HT1080 (cell line): ENCODE measurements at regions not wholly inside any gene's neighbourhood (a gene's known extent, or its start where the extent isn't known, plus 50 kb on each side); places are given as distances from the start of the nearest gene placed in this dataset.

Source experiments
- DNase-seq: peaks from one replicate; pipeline ENCODE4 v3.0.0-alpha.2; 2015; ENCODE audit warnings: low read depth

GRCh38 chr7:17512181-17512675 is 213.8 kb downstream of the AHR start:
- DNase-seq = no peak

DNA sequence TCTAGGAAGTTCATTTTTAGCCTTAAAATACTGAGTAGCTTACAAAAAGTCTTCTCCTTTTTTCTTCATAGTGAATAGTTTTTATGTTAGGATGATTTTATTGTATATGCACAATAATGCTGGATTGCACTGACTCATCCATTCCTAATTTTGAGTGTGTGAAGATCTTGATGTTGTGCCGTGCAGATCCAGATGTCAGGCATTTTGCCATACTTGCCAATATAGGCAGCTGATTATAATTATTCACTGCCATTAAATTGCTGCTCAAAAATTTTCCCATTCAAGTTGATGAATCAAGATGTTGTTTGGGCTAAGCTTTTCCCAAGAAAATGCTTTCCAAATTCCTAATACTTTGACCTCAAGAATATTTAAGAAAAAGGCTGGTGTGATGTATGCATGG is 218.3 kb downstream of the AHR start:
- no peak for DNase-seq

- DNase-seq = no peak
Observed at GRCh38 chr7:17520941-17521340, 222.5 kb downstream of the AHR start.

- peak; percentile 83 for DNase-seq
Observed at GRCh38 chr7:17521437-17521836, 223.0 kb downstream of the AHR start.

DNA sequence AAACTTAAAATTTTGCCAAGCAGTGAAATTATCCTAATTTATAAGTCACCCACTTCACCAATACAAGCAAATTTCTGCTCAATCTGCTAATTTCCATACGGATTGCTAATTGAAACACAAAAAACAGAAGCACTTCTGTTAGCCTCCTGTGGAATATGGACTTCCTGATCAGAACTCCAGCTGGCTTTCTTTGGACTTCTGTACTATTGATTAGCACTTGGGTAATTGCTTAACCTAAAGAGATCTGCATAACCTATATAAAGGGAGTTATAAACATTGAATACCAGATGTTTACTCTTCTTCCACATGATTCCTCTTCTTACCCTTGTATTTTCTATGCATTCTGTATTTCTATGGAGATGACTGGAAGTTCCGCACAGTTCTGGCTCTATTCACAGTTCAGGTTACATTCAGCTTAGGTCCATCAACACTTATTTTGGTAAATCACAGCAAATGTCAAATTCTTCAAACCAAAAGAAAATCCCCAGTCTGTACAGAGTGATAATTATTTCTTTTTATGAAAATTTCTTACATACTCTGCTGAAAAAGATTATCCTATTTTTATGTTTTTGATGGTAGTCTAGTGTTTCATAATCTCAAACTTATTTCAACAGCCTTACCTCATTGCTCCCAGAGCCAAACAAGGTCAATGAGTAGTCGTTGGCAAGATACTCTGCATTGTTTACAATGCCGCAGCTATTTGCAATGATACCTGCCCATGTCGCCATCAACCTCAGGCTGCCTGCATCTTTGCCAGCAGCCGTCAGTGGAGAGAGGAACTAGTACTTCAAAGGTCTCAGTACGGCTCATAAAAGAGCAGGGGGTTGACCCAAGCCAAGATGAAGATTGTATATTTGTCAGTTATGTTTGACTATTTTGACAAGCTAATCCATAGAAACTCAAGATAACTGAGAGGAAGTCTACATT is 225.6 kb downstream of the AHR start:
- DNase-seq = peak; percentile 21

GRCh38 chr7:17524746-17525145 is 226.3 kb downstream of the AHR start:
- DNase-seq = peak; percentile 39

GRCh38 chr7:17526621-17527020 is 228.2 kb downstream of the AHR start:
- no peak for DNase-seq

- peak; percentile 37 for DNase-seq
Observed at GRCh38 chr7:17528636-17529035, 230.2 kb downstream of the AHR start.

DNA sequence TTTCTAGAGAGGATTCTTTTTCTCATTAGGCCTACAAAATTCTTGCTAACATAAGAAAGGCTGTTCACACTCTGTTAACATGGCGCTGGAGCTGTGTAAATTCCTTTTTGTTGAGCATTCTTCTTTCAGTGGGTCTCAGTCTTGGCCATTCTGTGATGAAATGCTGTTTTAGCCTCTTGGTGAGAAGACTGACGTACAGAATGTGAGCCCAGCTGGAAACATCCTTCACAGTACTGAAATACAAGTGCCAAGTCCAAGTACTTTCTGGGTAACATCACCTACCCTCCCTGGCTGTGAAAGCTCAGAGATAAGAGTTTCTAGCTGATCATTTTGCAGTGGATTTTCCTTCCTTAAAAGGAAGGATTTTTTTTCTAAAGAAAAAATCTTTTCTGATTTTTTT is 231.8 kb downstream of the AHR start:
- no peak for DNase-seq

DNA sequence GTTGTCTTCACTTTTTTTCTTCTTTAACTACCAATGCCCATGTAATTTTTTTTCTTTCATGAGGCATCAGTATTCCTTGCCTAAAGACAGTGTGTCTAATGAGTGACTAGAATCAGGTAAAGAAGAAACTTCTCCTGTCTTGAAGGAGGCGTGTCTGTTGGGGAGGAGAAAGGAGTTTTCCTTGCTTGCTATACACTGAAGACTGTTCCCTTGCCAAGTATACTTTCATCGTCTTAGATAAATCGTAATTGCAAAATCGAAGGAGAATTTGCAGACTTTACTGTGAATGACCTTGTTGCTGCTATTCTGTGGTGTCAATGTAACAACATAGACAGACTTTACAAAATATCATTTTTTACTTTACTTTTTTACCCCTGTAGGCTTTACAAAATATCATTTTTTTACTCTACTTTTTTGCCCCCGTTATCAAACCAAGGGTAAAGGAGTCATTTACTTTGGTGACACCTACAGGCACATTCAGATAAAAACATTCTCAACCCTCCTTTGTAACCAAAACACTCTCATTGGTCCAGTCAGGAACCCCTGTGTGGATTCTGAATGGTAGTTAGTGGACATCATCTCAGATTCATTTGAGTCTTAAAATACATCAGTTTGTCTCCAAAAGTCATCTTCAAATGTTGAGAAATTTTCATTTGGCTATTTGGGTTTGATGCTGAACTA is 232.4 kb downstream of the AHR start:
- no peak for DNase-seq

DNA sequence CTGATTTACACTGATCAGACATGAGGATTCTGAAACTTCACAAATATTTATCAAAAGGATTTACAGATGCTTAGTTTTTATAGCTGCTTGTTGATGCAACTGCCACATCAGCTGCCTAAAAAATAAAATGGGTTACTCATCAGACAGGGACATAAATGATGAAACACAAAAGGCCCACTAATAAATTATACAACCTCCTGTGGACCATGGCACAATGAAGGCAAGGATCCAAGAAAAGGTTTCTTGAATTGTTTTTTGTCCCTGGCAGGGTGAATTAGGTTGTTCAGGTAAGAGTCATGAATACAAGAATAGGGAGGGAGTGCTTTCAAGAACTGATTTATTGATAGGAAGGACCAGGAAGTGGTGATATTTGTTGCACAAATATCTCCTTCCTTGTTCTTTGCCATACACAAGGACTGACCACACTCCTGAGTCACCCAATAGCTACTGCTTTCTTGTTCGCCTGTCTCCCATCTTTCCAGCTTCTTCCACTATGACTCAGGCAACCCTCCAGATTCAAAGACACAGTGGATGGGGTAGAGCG is 234.5 kb downstream of the AHR start:
- DNase-seq = peak; percentile 95

DNA sequence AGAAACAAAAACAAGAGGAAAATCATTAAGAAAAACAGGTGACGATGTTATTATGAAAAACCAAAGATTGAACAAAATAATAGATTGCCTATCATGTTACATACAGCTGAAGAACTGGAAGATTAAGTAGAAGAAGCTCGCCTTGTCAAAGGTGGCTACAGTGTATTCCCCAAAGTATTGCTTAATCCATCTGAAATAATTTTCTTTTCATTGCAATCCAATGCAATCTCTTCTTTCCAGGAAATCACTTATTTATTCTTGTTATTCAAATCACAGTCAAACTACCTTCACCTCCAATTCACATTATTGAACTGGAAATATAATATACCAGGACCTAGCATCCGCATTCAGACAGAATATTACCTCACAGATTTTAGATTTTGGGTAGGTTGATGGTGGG is 235.9 kb downstream of the AHR start:
- DNase-seq = no peak

GRCh38 chr7:17535776-17536175 is 237.3 kb downstream of the AHR start:
- DNase-seq = no peak

DNA sequence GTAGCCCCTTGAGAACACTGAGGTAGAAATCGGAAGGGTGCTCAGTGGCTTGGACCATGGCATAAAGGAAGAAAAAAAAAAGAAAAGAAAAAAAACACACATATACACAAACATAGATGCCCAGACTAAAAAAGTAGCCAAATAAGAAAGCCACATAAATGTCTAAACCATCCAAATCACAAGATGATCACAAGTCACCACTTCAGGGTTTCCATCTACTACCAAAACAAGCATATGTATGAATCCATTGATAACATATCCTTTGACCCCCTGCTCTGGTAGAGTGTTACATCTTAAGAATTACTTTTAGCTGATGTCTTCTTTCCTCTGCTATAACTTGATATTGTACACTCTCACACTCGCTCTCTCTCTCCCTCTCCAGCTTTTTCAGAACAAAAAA is 245.9 kb downstream of the AHR start:
- no peak for DNase-seq

DNA sequence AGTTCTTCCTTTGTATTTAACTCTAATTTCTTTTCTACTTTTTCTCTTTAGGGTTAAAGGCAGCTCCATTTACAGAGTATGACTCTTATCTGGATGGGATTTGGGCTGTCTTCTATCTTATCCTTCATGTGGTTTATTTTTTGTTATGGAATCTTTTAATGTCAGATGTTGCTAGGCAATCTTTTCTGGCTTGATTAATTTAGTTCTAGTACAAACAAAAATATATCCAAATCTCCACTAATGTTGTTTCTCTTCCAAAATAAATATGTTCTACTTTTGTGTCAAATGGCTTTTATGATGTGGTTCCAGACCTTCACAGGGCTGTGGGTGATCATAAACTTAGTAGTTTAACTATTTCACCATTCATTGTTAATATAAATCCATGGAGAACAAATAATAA is 246.9 kb downstream of the AHR start:
- DNase-seq = no peak

DNA sequence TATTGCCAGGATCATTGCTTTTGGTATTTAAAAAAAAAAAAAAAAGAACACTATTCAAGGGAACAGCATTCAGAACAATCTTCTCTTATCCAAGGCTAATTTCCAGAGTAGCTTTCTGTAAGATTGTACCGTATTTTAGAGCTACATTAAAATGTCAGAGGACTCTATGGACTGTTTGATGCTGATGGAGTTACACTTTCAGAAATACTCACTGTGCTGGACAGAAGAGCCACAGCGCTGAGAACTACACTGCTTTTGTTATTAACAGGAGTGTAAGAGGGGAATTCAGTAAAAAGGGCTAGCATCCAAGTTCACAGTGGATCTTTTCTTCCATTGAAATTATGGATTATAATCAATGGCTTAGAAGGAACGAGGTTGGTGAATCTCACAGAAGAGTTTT is 247.7 kb downstream of the AHR start:
- no peak for DNase-seq

GRCh38 chr7:17546592-17546991 is 248.1 kb downstream of the AHR start:
- DNase-seq = peak; percentile 90

DNA sequence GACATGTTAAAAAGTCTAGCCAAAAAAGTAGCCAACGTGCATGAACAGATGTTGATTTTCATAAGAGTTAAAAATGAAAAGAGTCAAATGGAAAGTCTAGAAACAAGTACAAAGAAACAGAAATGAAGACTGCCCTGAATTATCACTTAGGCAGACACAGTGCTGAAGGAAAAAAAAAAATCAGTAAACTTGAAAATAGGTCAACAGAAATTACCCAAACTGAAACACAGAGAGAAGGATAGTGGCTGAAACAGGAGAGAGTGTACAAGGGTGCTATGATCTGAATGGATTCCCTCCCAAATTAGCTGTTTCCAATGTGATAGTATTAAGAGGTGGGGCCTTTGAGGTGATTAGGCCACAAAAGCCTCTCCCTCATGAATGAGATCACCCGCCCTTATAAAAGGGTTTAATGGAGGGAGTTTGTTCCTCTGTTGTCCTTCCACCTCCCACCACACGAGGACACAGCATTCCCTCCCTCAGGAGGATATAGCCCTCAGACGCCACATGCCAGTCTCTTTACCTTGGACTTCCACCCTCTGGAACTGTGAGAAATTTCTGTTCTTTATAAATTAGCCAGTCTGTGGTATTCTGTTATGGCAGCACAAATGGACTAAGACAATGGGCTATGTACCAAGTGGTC is 249.7 kb downstream of the AHR start:
- DNase-seq = no peak

DNA sequence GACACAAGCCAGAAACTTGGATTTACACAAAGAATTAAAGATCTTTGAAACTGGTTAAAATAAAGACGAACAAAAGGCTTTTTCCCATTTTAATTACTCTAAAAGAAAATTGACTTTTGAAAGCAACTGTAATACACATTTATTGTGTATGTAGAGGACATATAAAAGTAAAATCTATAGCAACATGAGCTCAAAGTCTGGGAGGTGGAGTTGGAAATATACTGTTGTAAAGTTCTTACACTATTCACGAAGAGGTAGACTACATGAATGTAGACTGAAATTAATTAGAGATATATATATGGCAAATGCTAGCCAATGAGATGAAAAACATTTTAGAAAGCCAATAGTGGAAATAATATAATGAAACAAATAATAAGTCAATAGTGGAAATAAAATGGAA is 251.0 kb downstream of the AHR start:
- no peak for DNase-seq

GRCh38 chr7:17552373-17552772 is 253.9 kb downstream of the AHR start:
- DNase-seq = no peak

DNA sequence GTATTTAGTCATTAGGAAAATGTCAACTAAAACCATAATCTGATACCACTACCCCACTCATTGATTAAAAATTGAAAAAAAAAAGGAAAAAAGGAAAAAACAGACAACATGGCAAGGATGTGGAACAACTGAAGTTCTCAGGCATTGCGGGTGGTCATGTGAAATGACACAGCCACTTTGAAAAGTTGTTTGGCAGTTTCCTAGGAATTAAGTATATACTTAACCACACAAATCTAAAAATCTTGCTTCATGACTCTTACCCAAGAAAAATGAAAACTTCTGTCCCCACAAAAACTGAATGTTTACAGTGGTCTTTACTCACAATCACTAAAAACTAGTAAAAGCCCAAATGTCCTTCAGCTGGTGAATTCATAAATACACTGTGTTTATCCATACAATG is 254.5 kb downstream of the AHR start:
- DNase-seq = no peak
